HG02981 (cell line): ENCODE measurements at regions not wholly inside any gene's neighbourhood (a gene's known extent, or its start where the extent isn't known, plus 50 kb on each side); places are given as distances from the start of the nearest gene placed in this dataset.
"Not testable (repeated sequence)": the region's sequence is repeated elsewhere in the genome, so short reads cannot be mapped to it uniquely, and the experiment has no call there.

Source experiments
- ATAC-seq: cut with Tn5 transposase; IDR thresholded peaks from one replicate; pipeline ENCODE4 v1.9.1; 2021; ENCODE audit warnings: mild to moderate bottlenecking, moderate library complexity; ENCODE audit not compliant: unreplicated experiment

GRCh38 chr10:45180946-45181875 is 134.2 kb downstream of the OR13A1 start:
- ATAC-seq, result no peak

- ATAC-seq, result no peak
Measured at GRCh38 chr10:45183174-45183573, 132.2 kb downstream of the OR13A1 start.

- no peak for ATAC-seq
Measured at GRCh38 chr10:45197816-45198485, 117.5 kb downstream of the OR13A1 start.

- no peak for ATAC-seq
Measured at GRCh38 chr10:45198486-45199204, 116.8 kb downstream of the OR13A1 start.

- ATAC-seq, result no peak
Measured at GRCh38 chr10:45199205-45199740, 116.1 kb downstream of the OR13A1 start.

- no peak for ATAC-seq
Measured at GRCh38 chr10:45201271-45201670, 114.1 kb downstream of the OR13A1 start.

GRCh38 chr10:45202242-45202641 is 113.2 kb downstream of the OR13A1 start:
- no peak for ATAC-seq

GRCh38 chr10:45204954-45205775 is 110.2 kb downstream of the OR13A1 start:
- no peak for ATAC-seq

GRCh38 chr10:45209888-45210287 is 105.5 kb downstream of the OR13A1 start:
- no peak for ATAC-seq

- ATAC-seq, result no peak
Measured at GRCh38 chr10:45211576-45211975, 103.8 kb downstream of the OR13A1 start.

- ATAC-seq, result no peak
Measured at GRCh38 chr10:45219416-45219815, 96.0 kb downstream of the OR13A1 start.

- no peak for ATAC-seq
Measured at GRCh38 chr10:45220931-45221330, 94.5 kb downstream of the OR13A1 start.

- no peak for ATAC-seq
Measured at GRCh38 chr10:45224219-45224841, 91.1 kb downstream of the OR13A1 start.

GRCh38 chr10:45227042-45227441 is 88.4 kb downstream of the OR13A1 start:
- no peak for ATAC-seq

- ATAC-seq, result no peak
Measured at GRCh38 chr10:45227456-45227855, 88.0 kb downstream of the OR13A1 start.

- ATAC-seq, result no peak
Measured at GRCh38 chr10:45229823-45230222, 85.6 kb downstream of the OR13A1 start.

- not testable (repeated sequence) for ATAC-seq
Measured at GRCh38 chr10:45235260-45235769, 80.1 kb downstream of the OR13A1 start.

GRCh38 chr10:45235798-45236220 is 79.6 kb downstream of the OR13A1 start:
- no peak for ATAC-seq

- ATAC-seq, result no peak
Measured at GRCh38 chr10:45238896-45239295, 76.5 kb downstream of the OR13A1 start.

- no peak for ATAC-seq
Measured at GRCh38 chr10:45239642-45240041, 75.8 kb downstream of the OR13A1 start.
